Osteocyte (in vitro differentiated cells): ENCODE measurements at regions not wholly inside any gene's neighbourhood (a gene's known extent, or its start where the extent isn't known, plus 50 kb on each side); places are given as distances from the start of the nearest gene placed in this dataset.

Experiments
- DNase-seq: peaks from one replicate; pipeline ENCODE4 v3.0.0; 2021; ENCODE audit warnings: mixed read lengths; ENCODE audit not compliant: unreplicated experiment; ENCODE audit errors: extremely low spot score
- H3K27ac Mint-ChIP-seq: one replicate; pipeline ENCODE4 v1.8.0; 2021; ENCODE audit warnings: mild to moderate bottlenecking, mixed read lengths; ENCODE audit not compliant: unreplicated experiment
- H3K27me3 Mint-ChIP-seq: one replicate; pipeline ENCODE4 v1.8.0; 2021; ENCODE audit warnings: mixed read lengths; ENCODE audit not compliant: unreplicated experiment
- H3K36me3 Mint-ChIP-seq: one replicate; pipeline ENCODE4 v1.8.0; 2021; ENCODE audit warnings: mixed read lengths; ENCODE audit not compliant: unreplicated experiment
- H3K4me1 Mint-ChIP-seq: one replicate; pipeline ENCODE4 v1.8.0; 2021; ENCODE audit warnings: mixed read lengths; ENCODE audit not compliant: unreplicated experiment
- H3K4me3 Mint-ChIP-seq: one replicate; pipeline ENCODE4 v1.8.0; 2021; ENCODE audit warnings: mild to moderate bottlenecking, moderate library complexity, mixed read lengths; ENCODE audit not compliant: unreplicated experiment
- H3K9me3 Mint-ChIP-seq: one replicate; pipeline ENCODE4 v1.8.0; 2021; ENCODE audit warnings: mixed read lengths; ENCODE audit not compliant: unreplicated experiment
- CTCF ChIP-seq: fragments of 200-600 bp; sonication (generic); IDR thresholded peaks from 2 replicates; pipeline ENCODE4 v1.5.0; 2021; ENCODE audit warnings: antibody characterized with exemption, mild to moderate bottlenecking, moderate library complexity

DNA sequence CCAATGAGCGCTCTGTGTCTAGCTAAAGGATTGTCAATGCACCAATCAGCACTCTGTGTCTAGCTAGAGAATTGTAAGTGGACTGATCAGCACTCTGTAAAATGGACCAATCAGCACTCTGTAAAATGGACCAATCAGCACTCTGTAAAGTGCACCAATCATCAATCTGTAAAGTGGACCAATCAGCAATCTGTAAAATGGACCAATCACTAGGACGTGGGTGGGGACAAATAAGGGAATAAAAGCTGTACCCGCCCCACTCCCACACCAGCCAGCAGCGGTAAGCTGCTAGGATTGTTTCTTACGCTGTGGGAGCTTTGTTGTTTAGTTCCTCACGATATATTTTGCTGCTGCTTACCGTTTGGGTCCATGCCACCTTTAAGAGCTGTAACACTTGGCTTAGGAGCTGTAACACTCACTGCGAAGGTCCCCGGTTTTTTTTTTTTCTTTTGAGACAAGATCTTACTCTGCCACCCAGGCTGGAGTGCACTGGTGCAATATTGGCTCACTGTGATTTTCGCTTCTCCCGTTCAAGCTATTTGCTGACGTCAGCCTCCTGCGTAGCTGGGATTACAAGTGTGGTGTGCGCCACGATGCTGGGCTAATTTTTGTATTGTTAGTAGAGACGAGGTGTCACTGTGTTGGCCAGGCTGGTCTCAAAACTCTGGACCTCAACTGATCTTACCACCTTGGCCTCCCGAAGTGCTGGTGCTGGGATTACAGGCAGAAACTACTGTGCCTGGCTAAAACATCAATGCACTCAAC, 184.8 kb downstream of the PTPN20 start:
- H3K4me3 Mint-ChIP-seq: no peak overlapping the region
- no peaks in the 10 kb centered on the region for H3K4me1 Mint-ChIP-seq
- H3K36me3 Mint-ChIP-seq: no peaks in the 10 kb centered on the region
- no peaks in the 10 kb centered on the region for H3K9me3 Mint-ChIP-seq
- peaks cover 2% of the 10 kb centered on the region for H3K27me3 Mint-ChIP-seq
- DNase-seq: peak; percentile 36
- no peak for TF ChIP-seq CTCF
- no peak overlapping the region for H3K27ac Mint-ChIP-seq

DNA sequence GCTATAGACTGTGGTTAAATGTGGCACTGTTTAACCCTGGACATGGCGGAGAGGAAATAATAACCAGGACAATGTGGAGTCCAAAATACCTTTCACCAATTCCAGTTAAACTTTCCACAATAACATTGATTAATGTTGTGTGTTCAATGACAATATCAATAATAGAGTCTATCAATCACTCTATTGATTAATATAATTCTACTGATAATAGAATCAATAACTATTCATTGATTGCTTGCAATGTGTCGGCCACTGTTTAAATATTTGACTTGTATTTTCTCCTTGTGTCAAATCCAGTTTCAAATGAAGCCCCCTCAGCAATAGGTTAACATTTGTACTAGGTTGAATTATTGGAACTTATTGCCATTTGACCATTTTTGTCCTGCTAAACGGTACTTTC, 187.0 kb downstream of the PTPN20 start:
- peak; percentile 1 for DNase-seq
- TF ChIP-seq CTCF: no peak
- H3K36me3 Mint-ChIP-seq: no peaks in the 10 kb centered on the region
- H3K4me3 Mint-ChIP-seq: no peak overlapping the region
- H3K27me3 Mint-ChIP-seq: peaks cover 2% of the 10 kb centered on the region
- peaks cover 6% of the 10 kb centered on the region for H3K9me3 Mint-ChIP-seq
- no peaks in the 10 kb centered on the region for H3K4me1 Mint-ChIP-seq
- H3K27ac Mint-ChIP-seq: no peak overlapping the region

GRCh38 chr10:47098964-47099363, 187.7 kb downstream of the PTPN20 start:
- Mint-ChIP-seq H3K27me3 (peaks cover 2% of the 10 kb centered on the region), H3K9me3 (peaks cover 6% of the 10 kb centered on the region)
- DNase-seq: no peak

GRCh38 chr10:47099474-47099873, 188.2 kb downstream of the PTPN20 start:
- TF ChIP-seq CTCF: no peak
- DNase-seq: peak; percentile 64
- Mint-ChIP-seq H3K27ac (no peak overlapping the region), H3K36me3 (no peaks in the 10 kb centered on the region), H3K27me3 (peaks cover 2% of the 10 kb centered on the region), H3K9me3 (peaks cover 6% of the 10 kb centered on the region), H3K4me3 (no peak overlapping the region), H3K4me1 (no peaks in the 10 kb centered on the region)

More at GRCh38 chr10:47098964-47099363, 187.7 kb downstream of the PTPN20 start:
- Mint-ChIP-seq H3K4me3 (no peak overlapping the region), H3K27ac (no peak overlapping the region), H3K4me1 (no peaks in the 10 kb centered on the region), H3K36me3 (no peaks in the 10 kb centered on the region)
- TF ChIP-seq CTCF: no peak

DNA sequence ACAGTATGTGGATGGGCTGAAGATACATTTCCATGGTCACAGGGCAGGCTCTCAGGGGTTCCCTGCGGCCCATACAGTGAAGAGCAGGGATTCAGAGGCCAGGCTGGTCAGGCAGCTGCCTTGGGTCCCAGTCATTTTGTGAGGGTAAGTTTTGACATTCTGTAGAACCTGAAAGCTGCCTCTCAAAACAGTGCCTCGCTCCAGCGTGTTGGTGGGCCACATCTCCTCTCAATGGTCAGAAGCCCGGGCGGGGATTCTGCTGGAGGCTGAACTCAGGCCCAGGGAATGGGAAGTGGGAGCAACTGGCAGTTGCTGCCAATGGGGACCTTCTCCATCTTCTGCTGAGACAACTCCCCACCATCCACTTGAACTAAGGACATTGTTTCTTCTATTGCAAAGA, 190.0 kb downstream of the PTPN20 start:
- Mint-ChIP-seq H3K4me3 (no peak overlapping the region), H3K36me3 (no peaks in the 10 kb centered on the region), H3K27me3 (peaks cover 2% of the 10 kb centered on the region), H3K4me1 (no peaks in the 10 kb centered on the region), H3K27ac (no peak overlapping the region), H3K9me3 (peaks cover 6% of the 10 kb centered on the region)
- DNase-seq: peak; percentile 63
- no peak for TF ChIP-seq CTCF
